HG03460 (cell line): ENCODE measurements at regions not wholly inside any gene's neighbourhood (a gene's known extent, or its start where the extent isn't known, plus 50 kb on each side); places are given as distances from the start of the nearest gene placed in this dataset.

Experiments
- ATAC-seq: cut with Tn5 transposase; IDR thresholded peaks from one replicate; pipeline ENCODE4 v1.9.1; 2021; ENCODE audit not compliant: unreplicated experiment

GRCh38 chr18:45556222-45556621 lies 59.1 kb upstream of the SLC14A2 start:
- ATAC-seq, result no peak

GRCh38 chr18:45557287-45557686 lies 58.0 kb upstream of the SLC14A2 start:
- ATAC-seq, result no peak

- no peak for ATAC-seq
These were observed 57.5 kb upstream of the SLC14A2 start for GRCh38 chr18:45557779-45558178.

- no peak for ATAC-seq
These were observed 56.0 kb upstream of the SLC14A2 start for GRCh38 chr18:45559258-45559657.

- ATAC-seq, result no peak
These were observed 54.4 kb upstream of the SLC14A2 start for GRCh38 chr18:45560870-45561269.

GRCh38 chr18:45562567-45563479 lies 52.5 kb upstream of the SLC14A2 start:
- no peak for ATAC-seq

GRCh38 chr18:45565280-45565970 lies 49.9 kb upstream of the SLC14A2 start:
- ATAC-seq, result no peak
